ENCODE measurements at regions not wholly inside any gene's neighbourhood (a gene's known extent, or its start where the extent isn't known, plus 50 kb on each side); places are given as distances from the start of the nearest gene placed in this dataset.

DNA sequence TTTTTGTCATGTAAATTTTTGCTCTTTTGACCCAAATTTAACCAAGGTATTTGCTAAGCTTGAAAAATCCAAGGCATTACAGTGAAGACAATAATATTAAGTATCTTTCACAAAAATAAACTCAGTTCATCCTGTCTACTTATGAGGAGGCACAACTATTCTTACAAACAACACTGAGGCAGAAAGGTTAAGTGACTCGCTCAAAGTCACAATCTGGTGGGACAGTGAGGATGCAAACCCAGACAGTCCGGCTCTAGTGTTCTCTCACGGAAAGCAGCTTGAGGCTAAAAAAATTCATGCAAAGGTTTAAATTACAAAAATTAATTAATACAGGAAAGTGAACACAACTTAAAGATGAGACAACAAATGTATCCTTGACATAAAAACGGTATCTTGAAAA lies 125.3 kb downstream of the SIPA1L2 start:
- intact Hi-C loops (cut with DNase I; ENCODE audit: low total_unique reads): no loop called here
- Histone ChIP-seq H3K27ac (no peak overlapping the region), H3K36me3 (no peaks in the 10 kb centered on the region), H3K9me3 (no peaks in the 10 kb centered on the region), H3K4me3 (no peak overlapping the region), H3K27me3 (replicated peaks in 1 of 7) (no peaks in the 10 kb centered on the region), H3K4me1 (peaks cover 0 to 23% (median 8%) of the 10 kb centered on the region in 6 donors)
- no peak for DNase-seq
- WGBS, 5 donors: 89 to 94% (median 93%) methylated on average over 4 of the region's 4 CpGs
- no peak for TF ChIP-seq CTCF (IDR thresholded peaks at IDR 0.05 in 8 of 11, conservative IDR thresholded peaks at IDR 0.05 in 3 of 11)
- TF ChIP-seq POLR2A (IDR thresholded peaks at IDR 0.05): no peak

DNA sequence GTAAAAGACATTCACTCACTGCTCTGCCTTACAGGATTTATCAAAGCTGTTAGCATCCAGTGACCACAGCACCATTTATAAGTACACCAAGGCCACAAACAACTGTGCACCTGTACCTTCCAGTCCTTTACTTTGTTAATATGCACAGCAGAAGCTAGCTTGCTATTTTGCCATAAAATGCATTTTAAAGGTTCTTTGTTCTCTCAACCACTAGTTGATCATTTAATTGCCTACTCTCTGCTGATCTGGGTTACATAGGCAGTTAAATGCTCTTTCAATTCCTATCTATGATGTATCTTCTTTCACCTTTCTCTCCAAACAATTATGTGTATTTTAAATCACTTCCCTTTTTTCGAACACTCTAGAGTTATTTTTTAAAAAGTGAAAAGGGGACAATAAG lies 126.4 kb downstream of the SIPA1L2 start:
- Histone ChIP-seq H3K36me3 (no peaks in the 10 kb centered on the region), H3K4me3 (no peak overlapping the region), H3K9me3 (no peaks in the 10 kb centered on the region), H3K27ac (no peak overlapping the region), H3K27me3 (replicated peaks in 1 of 7) (no peaks in the 10 kb centered on the region), H3K4me1 (peaks cover 0 to 11% (median under 1%) of the 10 kb centered on the region in 6 donors)
- 56 to 65% (median 62%) methylated on average over 1 of the region's 1 CpG for WGBS, 5 donors
- no peak for DNase-seq
- intact Hi-C loops (cut with DNase I; ENCODE audit: low total_unique reads): no loop called here
- TF ChIP-seq POLR2AphosphoS5 (IDR thresholded peaks at IDR 0.05): no peak
- no peak for TF ChIP-seq POLR2A (IDR thresholded peaks at IDR 0.05)
- no peak for TF ChIP-seq CTCF (IDR thresholded peaks at IDR 0.05 in 8 of 11, conservative IDR thresholded peaks at IDR 0.05 in 3 of 11)

DNA sequence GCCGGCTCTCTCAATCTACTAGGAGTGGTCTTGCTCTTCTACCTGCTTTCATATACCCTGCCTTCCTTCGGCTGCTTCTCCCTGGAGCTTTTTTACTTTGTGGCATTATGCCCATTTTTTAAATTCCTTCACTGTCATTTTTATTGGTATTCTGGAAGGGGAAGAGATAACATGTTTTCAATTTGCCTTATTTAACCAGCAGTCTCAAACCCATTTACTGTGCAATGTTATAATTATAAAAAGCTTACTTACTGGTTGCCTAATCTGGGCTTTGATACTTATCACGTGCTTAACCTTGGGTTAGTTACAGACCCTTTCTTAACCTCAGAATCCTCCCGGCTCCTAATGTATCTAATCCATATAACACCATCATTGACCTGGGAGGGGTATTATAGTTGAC lies 128.1 kb downstream of the SIPA1L2 start:
- Histone ChIP-seq H3K36me3 (no peaks in the 10 kb centered on the region), H3K9me3 (no peaks in the 10 kb centered on the region), H3K27ac (no peak overlapping the region), H3K4me1 (peaks cover 0 to 3% (median 0%) of the 10 kb centered on the region in 6 donors), H3K27me3 (replicated peaks in 1 of 7) (no peaks in the 10 kb centered on the region), H3K4me3 (no peak overlapping the region)
- intact Hi-C loops (cut with DNase I; ENCODE audit: low total_unique reads): no loop called here
- WGBS, 5 donors: 69 to 90% (median 82%) methylated on average over 4 of the region's 4 CpGs
- DNase-seq: no peak
- TF ChIP-seq POLR2A (IDR thresholded peaks at IDR 0.05): no peak
- no peak for TF ChIP-seq CTCF (IDR thresholded peaks at IDR 0.05 in 8 of 11, conservative IDR thresholded peaks at IDR 0.05 in 3 of 11)
- TF ChIP-seq POLR2AphosphoS5 (IDR thresholded peaks at IDR 0.05): no peak

- Histone ChIP-seq H3K9me3 (no peaks in the 10 kb centered on the region), H3K4me3 (no peak overlapping the region), H3K27me3 (replicated peaks in 1 of 7) (no peaks in the 10 kb centered on the region), H3K36me3 (no peaks in the 10 kb centered on the region), H3K27ac (no peak overlapping the region), H3K4me1 (peaks cover 0 to 5% (median 0%) of the 10 kb centered on the region in 6 donors)
- no peak for DNase-seq
- intact Hi-C loops (cut with DNase I; ENCODE audit: low total_unique reads): no loop called here
- TF ChIP-seq CTCF (IDR thresholded peaks at IDR 0.05 in 8 of 11, conservative IDR thresholded peaks at IDR 0.05 in 3 of 11): no peak
- no peak for TF ChIP-seq POLR2AphosphoS5 (IDR thresholded peaks at IDR 0.05)
- TF ChIP-seq POLR2A (IDR thresholded peaks at IDR 0.05): no peak
- WGBS, 5 donors: 51 to 79% (median 72%) methylated on average over 4 of the region's 4 CpGs
These were observed 130.7 kb downstream of the SIPA1L2 start for GRCh38 chr1:232499188-232499587.
